Cardiac muscle cell (in vitro differentiated cells and primary cell): ENCODE measurements at regions not wholly inside any gene's neighbourhood (a gene's known extent, or its start where the extent isn't known, plus 50 kb on each side); places are given as distances from the start of the nearest gene placed in this dataset.

Experiments used
- DNase-seq, 2 donors: peaks; one replicate each; pipeline versions ENCODE4 v3.0.0 to v3.0.0-alpha.2; 2010 to 2017; ENCODE audit warnings: low read depth in 1 of 2, low spot score in 1 of 2
- H3K27ac ChIP-seq: fragments of 200-600 bp; sonication (generic); 2 replicates; pipeline ENCODE4 v1.5.1; 2016
- H3K27me3 ChIP-seq: fragments of 200-600 bp; sonication (generic); 2 replicates; pipeline ENCODE4 v1.6.0; 2016; ENCODE audit warnings: control low read depth
- H3K36me3 ChIP-seq: fragments of 200-600 bp; sonication (generic); 2 replicates; pipeline ENCODE4 v1.5.1; 2016; ENCODE audit warnings: control low read depth
- H3K4me1 ChIP-seq: fragments of 200-600 bp; sonication (generic); 2 replicates; pipeline ENCODE4 v1.8.1; 2017; ENCODE audit warnings: low read depth, mild to moderate bottlenecking, mixed run types
- H3K4me3 ChIP-seq: fragments of 200-600 bp; sonication (generic); 2 replicates; pipeline ENCODE4 v1.5.1; 2016; ENCODE audit warnings: mild to moderate bottlenecking
- H3K9me3 ChIP-seq: fragments of 200-600 bp; sonication (generic); 2 replicates; pipeline ENCODE4 v1.5.1; 2017; ENCODE audit warnings: low read depth, mild to moderate bottlenecking, control low read depth
- TF ChIP-seq, protein P1 (sequence below): IDR thresholded peaks from 2 replicates; pipeline ENCODE4 v1.5.1; 2012; ENCODE audit warnings: low read depth, mild to moderate bottlenecking, low read length

DNA sequence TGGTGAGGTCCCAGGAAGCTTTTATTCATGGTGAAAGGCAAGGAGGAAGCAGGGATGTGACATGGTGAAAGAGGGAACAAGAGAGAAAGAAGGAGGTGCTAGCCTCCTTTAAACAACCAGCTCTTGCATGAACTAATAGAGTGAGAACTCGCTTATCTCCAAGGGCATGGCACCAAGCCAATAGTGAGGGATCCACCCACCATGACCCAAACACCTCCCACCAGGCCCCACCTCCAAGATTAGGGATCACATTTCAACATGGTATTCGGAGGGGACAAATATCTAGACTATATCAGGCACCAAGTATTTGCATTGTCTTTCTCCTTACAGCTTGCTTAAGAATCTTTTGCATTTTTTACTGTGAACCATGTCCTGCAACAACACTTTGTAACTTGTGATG is 91.9 kb upstream of the DHRS4 start:
- H3K9me3 ChIP-seq = no peaks in the 10 kb centered on the region
- H3K27me3 ChIP-seq = no peaks in the 10 kb centered on the region
- TF ChIP-seq, protein P1, sequence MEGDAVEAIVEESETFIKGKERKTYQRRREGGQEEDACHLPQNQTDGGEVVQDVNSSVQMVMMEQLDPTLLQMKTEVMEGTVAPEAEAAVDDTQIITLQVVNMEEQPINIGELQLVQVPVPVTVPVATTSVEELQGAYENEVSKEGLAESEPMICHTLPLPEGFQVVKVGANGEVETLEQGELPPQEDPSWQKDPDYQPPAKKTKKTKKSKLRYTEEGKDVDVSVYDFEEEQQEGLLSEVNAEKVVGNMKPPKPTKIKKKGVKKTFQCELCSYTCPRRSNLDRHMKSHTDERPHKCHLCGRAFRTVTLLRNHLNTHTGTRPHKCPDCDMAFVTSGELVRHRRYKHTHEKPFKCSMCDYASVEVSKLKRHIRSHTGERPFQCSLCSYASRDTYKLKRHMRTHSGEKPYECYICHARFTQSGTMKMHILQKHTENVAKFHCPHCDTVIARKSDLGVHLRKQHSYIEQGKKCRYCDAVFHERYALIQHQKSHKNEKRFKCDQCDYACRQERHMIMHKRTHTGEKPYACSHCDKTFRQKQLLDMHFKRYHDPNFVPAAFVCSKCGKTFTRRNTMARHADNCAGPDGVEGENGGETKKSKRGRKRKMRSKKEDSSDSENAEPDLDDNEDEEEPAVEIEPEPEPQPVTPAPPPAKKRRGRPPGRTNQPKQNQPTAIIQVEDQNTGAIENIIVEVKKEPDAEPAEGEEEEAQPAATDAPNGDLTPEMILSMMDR = no peak

DNA sequence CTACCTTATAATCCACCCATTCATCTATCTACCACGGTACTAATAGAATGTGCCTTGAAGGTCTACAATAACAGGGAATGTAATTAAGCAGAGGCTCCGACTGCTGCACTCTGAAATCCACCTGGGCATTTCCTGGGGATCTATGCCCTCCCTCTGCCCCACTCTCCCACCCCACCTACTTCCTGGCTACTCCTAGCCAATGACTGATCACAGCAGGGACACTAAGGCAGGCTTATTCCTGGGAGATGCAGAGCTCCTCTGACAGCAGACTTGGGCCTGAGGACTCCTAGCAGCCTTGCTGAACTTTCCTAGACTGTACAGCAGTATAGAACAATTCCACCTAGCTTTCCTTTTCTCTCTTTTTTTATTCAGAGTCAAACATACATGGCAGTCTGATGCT is 91.1 kb upstream of the DHRS4 start:
- no peaks in the 10 kb centered on the region for H3K9me3 ChIP-seq

More for the DNA sequence above, 91.9 kb upstream of the DHRS4 start:
- Histone ChIP-seq H3K36me3 (no peaks in the 10 kb centered on the region), H3K4me1 (no peaks in the 10 kb centered on the region), H3K4me3 (no peak overlapping the region), H3K27ac (no peak overlapping the region)
- DNase-seq = peak; percentile 12 to 36

DNA sequence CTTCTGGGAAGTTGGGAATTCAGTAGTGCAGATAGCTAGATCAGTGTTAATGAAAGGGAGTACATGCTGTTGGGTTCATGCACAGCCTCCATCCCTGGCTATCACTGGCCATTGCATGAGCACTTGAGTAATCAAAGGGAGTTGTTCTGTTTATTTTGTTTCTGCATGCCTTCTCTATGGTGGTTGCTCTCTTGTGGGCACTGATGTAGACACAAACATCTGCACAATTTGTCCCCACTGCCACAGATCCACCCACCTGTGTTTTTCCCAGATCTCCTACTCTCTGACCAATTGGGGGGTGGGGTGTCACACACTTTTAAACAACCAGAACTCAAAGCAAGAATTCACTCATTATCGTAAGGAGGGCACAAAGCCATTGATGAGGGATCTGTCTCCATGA is 89.7 kb upstream of the DHRS4 start:
- Histone ChIP-seq H3K9me3 (no peaks in the 10 kb centered on the region), H3K27ac (no peak overlapping the region), H3K4me1 (no peaks in the 10 kb centered on the region), H3K27me3 (no peaks in the 10 kb centered on the region), H3K4me3 (no peak overlapping the region), H3K36me3 (no peaks in the 10 kb centered on the region)
- TF ChIP-seq, protein P1 = no peak
- DNase-seq = no peak

More for the DNA sequence above, 91.1 kb upstream of the DHRS4 start:
- Histone ChIP-seq H3K36me3 (no peaks in the 10 kb centered on the region), H3K27me3 (no peaks in the 10 kb centered on the region), H3K4me3 (no peak overlapping the region), H3K27ac (no peak overlapping the region), H3K4me1 (no peaks in the 10 kb centered on the region)
- DNase-seq = no peak
- TF ChIP-seq, protein P1 = no peak

DNA sequence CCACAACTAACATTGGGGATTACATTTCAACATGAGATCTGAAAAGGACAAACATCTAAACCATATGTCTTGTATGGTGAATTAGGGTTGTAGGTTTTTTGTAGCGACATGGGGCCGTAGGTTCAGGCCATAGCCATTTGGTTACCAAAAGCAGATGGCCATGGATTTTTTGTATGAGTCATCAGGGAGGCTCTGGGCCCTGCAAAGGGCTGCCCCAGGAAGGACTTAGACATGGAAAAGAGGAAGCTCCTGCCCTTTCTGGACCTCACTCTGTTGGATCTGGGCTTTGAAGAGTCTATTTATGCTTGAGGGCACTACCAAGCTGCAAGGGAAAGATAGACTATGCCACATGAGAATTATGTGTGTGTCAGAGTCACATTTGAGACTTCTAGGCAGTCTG is 89.3 kb upstream of the DHRS4 start:
- no peaks in the 10 kb centered on the region for H3K4me1 ChIP-seq
- H3K27me3 ChIP-seq = no peaks in the 10 kb centered on the region
- H3K9me3 ChIP-seq = no peaks in the 10 kb centered on the region
- TF ChIP-seq, protein P1 = no peak
- H3K27ac ChIP-seq = no peak overlapping the region
- no peak overlapping the region for H3K4me3 ChIP-seq
- no peaks in the 10 kb centered on the region for H3K36me3 ChIP-seq
- DNase-seq = no peak

DNA sequence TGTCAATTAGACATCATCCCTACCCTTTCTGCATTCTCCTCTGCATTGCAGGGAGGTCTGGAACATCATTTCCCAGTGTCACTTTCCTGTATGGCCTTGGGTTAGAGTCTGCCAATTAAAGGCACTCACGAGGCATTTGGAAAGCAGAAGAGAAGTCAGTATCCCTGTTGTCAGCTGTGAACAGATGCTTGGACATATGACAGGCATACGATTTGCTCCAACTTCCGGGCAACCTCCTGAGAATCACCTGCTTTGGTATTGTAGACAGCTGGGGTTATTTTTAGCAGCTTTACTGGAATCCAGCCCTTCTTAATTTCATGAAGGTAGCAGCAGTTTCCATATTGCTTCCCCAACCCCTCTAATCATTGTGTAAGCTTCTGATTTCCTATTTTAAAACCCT is 88.7 kb upstream of the DHRS4 start:
- Histone ChIP-seq H3K4me1 (no peaks in the 10 kb centered on the region), H3K27me3 (no peaks in the 10 kb centered on the region), H3K9me3 (no peaks in the 10 kb centered on the region), H3K36me3 (no peaks in the 10 kb centered on the region), H3K27ac (no peak overlapping the region), H3K4me3 (no peak overlapping the region)
- no peak for DNase-seq
- TF ChIP-seq, protein P1 = no peak

DNA sequence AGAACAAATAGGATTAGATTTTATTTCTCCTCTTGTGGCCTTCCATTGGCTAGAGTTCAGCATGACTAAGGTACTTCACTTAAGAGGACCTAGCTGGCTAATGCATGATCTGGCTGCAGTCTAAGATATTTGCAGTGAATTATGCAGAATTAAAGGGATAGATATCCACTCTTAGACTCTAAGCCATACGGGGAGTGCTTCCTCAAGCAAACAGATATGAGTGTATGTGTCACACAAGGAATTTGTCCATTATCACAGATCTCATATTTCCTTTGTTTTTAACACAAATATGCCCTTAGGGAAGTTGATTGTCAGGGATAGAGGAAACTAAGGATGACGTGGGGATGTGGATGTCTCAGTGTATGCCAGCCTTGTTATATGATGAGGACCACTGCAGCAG is 88.1 kb upstream of the DHRS4 start:
- H3K9me3 ChIP-seq = no peaks in the 10 kb centered on the region
- no peak overlapping the region for H3K27ac ChIP-seq
- no peak overlapping the region for H3K4me3 ChIP-seq
- no peaks in the 10 kb centered on the region for H3K4me1 ChIP-seq
- H3K36me3 ChIP-seq = no peaks in the 10 kb centered on the region
- TF ChIP-seq, protein P1 = no peak
- no peaks in the 10 kb centered on the region for H3K27me3 ChIP-seq
- DNase-seq = no peak
